GM23338 (cell line): ENCODE measurements at regions not wholly inside any gene's neighbourhood (a gene's known extent, or its start where the extent isn't known, plus 50 kb on each side); places are given as distances from the start of the nearest gene placed in this dataset.

ENCODE experiments used
- ATAC-seq: fragments of 200-7000 bp; cut with Tn5 transposase; 3 replicates; pipeline ENCODE4 v1.9.1; 2020
- DNase-seq: peaks from one replicate; pipeline ENCODE4 v3.0.0-alpha.2; 2015; ENCODE audit warnings: low spot score
- H2AFZ ChIP-seq: fragments of 200-600 bp; sonication (generic); 2 replicates; pipeline ENCODE4 v1.8.0; 2016; ENCODE audit warnings: antibody characterized with exemption, mild to moderate bottlenecking, moderate library complexity
- H3F3A ChIP-seq: fragments of 200-600 bp; sonication (generic); replicated peaks from 2 replicates; pipeline ENCODE4 v1.8.0; 2017; ENCODE audit warnings: antibody characterized with exemption, mixed run types, low read depth
- H3K27ac ChIP-seq: fragments of 200-600 bp; sonication (generic); 2 replicates; pipeline ENCODE4 v1.6.1; 2016; ENCODE audit warnings: low read depth
- H3K27me3 ChIP-seq: fragments of 200-600 bp; sonication (generic); 2 replicates; pipeline ENCODE4 v1.8.0; 2016; ENCODE audit warnings: mild to moderate bottlenecking, mixed run types, moderate library complexity; ENCODE audit not compliant: insufficient read depth
- H3K36me3 ChIP-seq: fragments of 200-600 bp; sonication (generic); 2 replicates; pipeline ENCODE4 v1.8.0; 2016; ENCODE audit warnings: mild to moderate bottlenecking; ENCODE audit not compliant: insufficient read depth
- H3K4me1 ChIP-seq: fragments of 200-600 bp; sonication (generic); 2 replicates; pipeline ENCODE4 v1.8.0; 2016; ENCODE audit warnings: mild to moderate bottlenecking, moderate library complexity; ENCODE audit not compliant: insufficient read depth
- H3K4me2 ChIP-seq: fragments of 200-600 bp; sonication (generic); 2 replicates; pipeline ENCODE4 v1.7.1; 2017; ENCODE audit warnings: mixed run types
- H3K4me3 ChIP-seq: fragments of 200-600 bp; sonication (generic); 2 replicates; pipeline ENCODE4 v1.6.1; 2016; ENCODE audit warnings: mixed run types
- H3K79me2 ChIP-seq: fragments of 200-600 bp; sonication (generic); replicated peaks from 2 replicates; pipeline ENCODE4 v1.8.0; 2017; ENCODE audit warnings: mild to moderate bottlenecking; ENCODE audit not compliant: insufficient read depth
- H3K9me2 ChIP-seq: fragments of 200-600 bp; sonication (generic); 2 replicates; pipeline ENCODE4 v1.8.0; 2017; ENCODE audit not compliant: insufficient read depth
- H4K20me1 ChIP-seq: fragments of 200-600 bp; sonication (generic); replicated peaks from 2 replicates; pipeline ENCODE4 v1.8.0; 2017; ENCODE audit warnings: mild to moderate bottlenecking; ENCODE audit not compliant: insufficient read depth
- H3K27ac Mint-ChIP-seq: 2 replicates; pipeline ENCODE4 v1.8.0; 2020; ENCODE audit warnings: inconsistent platforms, mild to moderate bottlenecking, moderate library complexity, mixed read lengths
- H3K27me3 Mint-ChIP-seq: 3 replicates; pipeline ENCODE4 v1.8.0; 2022; ENCODE audit warnings: low read depth, mild to moderate bottlenecking, moderate library complexity, mixed read lengths, inconsistent platforms; ENCODE audit not compliant: insufficient read depth, poor library complexity
- H3K36me3 Mint-ChIP-seq: 3 replicates; pipeline ENCODE4 v1.8.0; 2021; ENCODE audit warnings: low read depth, mild to moderate bottlenecking, inconsistent platforms, moderate library complexity, mixed read lengths
- H3K4me1 Mint-ChIP-seq: 3 replicates; pipeline ENCODE4 v1.8.0; 2020; ENCODE audit warnings: mild to moderate bottlenecking, inconsistent platforms, mixed read lengths
- H3K4me3 Mint-ChIP-seq: 3 replicates; pipeline ENCODE4 v1.8.0; 2021; ENCODE audit warnings: moderate library complexity, mild to moderate bottlenecking, inconsistent platforms, mixed read lengths
- H3K9me3 Mint-ChIP-seq: 3 replicates; pipeline ENCODE4 v1.8.0; 2020; ENCODE audit warnings: moderate library complexity, mild to moderate bottlenecking, inconsistent platforms, mixed read lengths
- CREB1 ChIP-seq: fragments of 250-450 bp; sonication (Bioruptor Pico); IDR thresholded peaks from 2 replicates; pipeline ENCODE4 v1.5.0; 2020; ENCODE audit warnings: low read depth, mild to moderate bottlenecking, moderate library complexity
- EZH2 ChIP-seq: fragments of 200-600 bp; sonication (generic); IDR thresholded peaks from one replicate; pipeline ENCODE4 v1.8.0; 2017; ENCODE audit warnings: antibody characterized with exemption, mild to moderate bottlenecking, low read depth; ENCODE audit not compliant: unreplicated experiment
- EZH2phosphoT487 ChIP-seq: fragments of 200-600 bp; sonication (generic); IDR thresholded peaks from one replicate; pipeline ENCODE4 v1.8.1; 2018; ENCODE audit warnings: antibody characterized with exemption; ENCODE audit not compliant: unreplicated experiment
- JUNB ChIP-seq: IDR thresholded peaks from one replicate; pipeline ENCODE4 v1.6.1; 2016; ENCODE audit warnings: antibody characterized with exemption; ENCODE audit not compliant: unreplicated experiment
- NANOG ChIP-seq: IDR thresholded peaks from 2 replicates; pipeline ENCODE4 v1.6.1; 2016; ENCODE audit warnings: antibody characterized with exemption, borderline replicate concordance
- POLR2AphosphoS5 ChIP-seq: IDR thresholded peaks from 2 replicates; pipeline ENCODE4 v1.6.1; 2016; ENCODE audit warnings: antibody characterized with exemption, low read depth
- STAT1 ChIP-seq: IDR thresholded peaks from one replicate; pipeline ENCODE4 v1.6.1; 2016; ENCODE audit warnings: antibody characterized with exemption; ENCODE audit not compliant: unreplicated experiment
- ZNF114 ChIP-seq: fragments of 250-450 bp; sonication (Bioruptor Pico); IDR thresholded peaks from 2 replicates; pipeline ENCODE4 v1.5.0; 2020; ENCODE audit warnings: mild to moderate bottlenecking, moderate library complexity
- ZNF331 ChIP-seq: fragments of 250-450 bp; sonication (Bioruptor Pico); IDR thresholded peaks from 2 replicates; pipeline ENCODE4 v1.5.0; 2020; ENCODE audit warnings: low read depth, mild to moderate bottlenecking, moderate library complexity
- TF ChIP-seq, protein P1 (sequence below), 2 experiments: fragments of 200-600 bp in 1 of 2; sonication (generic) in 1 of 2; conservative IDR thresholded peaks; 2 replicates each; pipeline versions ENCODE4 v1.5.1 to v1.6.1; 2016 to 2017; ENCODE audit warnings: antibody characterized with exemption in 2 of 2, low read depth in 2 of 2, mild to moderate bottlenecking in 2 of 2, moderate library complexity in 1 of 2
- TF ChIP-seq, protein P2 (sequence below): fragments of 250-450 bp; sonication (Bioruptor Pico); IDR thresholded peaks from 2 replicates; pipeline ENCODE4 v1.5.0; 2020; ENCODE audit warnings: mild to moderate bottlenecking, moderate library complexity
- TF ChIP-seq, protein P3 (sequence below): IDR thresholded peaks from 2 replicates; pipeline ENCODE4 v1.6.1; 2016; ENCODE audit warnings: antibody characterized with exemption
- TF ChIP-seq, protein P4 (sequence below): IDR thresholded peaks from one replicate; pipeline ENCODE4 v1.6.1; 2018; ENCODE audit warnings: antibody characterized with exemption; ENCODE audit not compliant: unreplicated experiment

DNA sequence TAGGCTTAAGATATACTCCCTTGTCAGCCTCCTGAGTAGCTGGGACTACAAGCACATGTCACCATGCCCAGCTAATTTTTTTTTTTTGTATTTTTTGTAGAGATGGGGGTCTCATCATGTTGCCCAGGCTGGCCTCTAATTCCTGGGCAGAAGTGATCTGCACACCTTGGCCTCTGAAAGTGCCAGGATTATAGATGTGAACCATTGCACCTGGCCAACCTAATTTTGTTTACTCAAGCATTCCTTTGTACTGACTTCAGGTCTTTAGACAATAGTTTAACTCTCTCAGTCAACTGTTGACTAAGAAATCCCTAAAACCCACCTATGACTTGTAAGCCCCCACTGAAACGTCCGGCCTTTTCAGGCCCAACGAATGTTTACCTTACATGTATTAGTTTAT lies 628.3 kb upstream of the CDH8 start:
- peaks cover 13% of the 10 kb centered on the region; the same call in 2 of the 3 replicates for H3K36me3 Mint-ChIP-seq
- Histone ChIP-seq H4K20me1 (no peaks in the 10 kb centered on the region), H3K27me3 (no peaks in the 10 kb centered on the region), H2AFZ (no peak overlapping the region), H3K4me3 (no peak overlapping the region), H3K79me2 (no peaks in the 10 kb centered on the region), H3K9me2 (peaks cover 10% of the 10 kb centered on the region; the same call in 1 of the 2 replicates), H3K4me2 (peak overlapping the region; percentile 16; the same call in 1 of the 2 replicates), H3K36me3 (no peaks in the 10 kb centered on the region), H3F3A (no peaks in the 10 kb centered on the region), H3K4me1 (no peaks in the 10 kb centered on the region; the same call in 1 of the 2 replicates), H3K27ac (no peak overlapping the region)
- peaks cover 25% of the 10 kb centered on the region for H3K4me1 Mint-ChIP-seq
- DNase-seq (peak; percentile 2), ATAC-seq (no peak)
- no peaks in the 10 kb centered on the region for H3K27me3 Mint-ChIP-seq
- H3K4me3 Mint-ChIP-seq = no peak overlapping the region
- H3K9me3 Mint-ChIP-seq = peaks cover 11% of the 10 kb centered on the region; the same call in 2 of the 3 replicates
- no peak overlapping the region for H3K27ac Mint-ChIP-seq
- TF ChIP-seq, protein P1, sequence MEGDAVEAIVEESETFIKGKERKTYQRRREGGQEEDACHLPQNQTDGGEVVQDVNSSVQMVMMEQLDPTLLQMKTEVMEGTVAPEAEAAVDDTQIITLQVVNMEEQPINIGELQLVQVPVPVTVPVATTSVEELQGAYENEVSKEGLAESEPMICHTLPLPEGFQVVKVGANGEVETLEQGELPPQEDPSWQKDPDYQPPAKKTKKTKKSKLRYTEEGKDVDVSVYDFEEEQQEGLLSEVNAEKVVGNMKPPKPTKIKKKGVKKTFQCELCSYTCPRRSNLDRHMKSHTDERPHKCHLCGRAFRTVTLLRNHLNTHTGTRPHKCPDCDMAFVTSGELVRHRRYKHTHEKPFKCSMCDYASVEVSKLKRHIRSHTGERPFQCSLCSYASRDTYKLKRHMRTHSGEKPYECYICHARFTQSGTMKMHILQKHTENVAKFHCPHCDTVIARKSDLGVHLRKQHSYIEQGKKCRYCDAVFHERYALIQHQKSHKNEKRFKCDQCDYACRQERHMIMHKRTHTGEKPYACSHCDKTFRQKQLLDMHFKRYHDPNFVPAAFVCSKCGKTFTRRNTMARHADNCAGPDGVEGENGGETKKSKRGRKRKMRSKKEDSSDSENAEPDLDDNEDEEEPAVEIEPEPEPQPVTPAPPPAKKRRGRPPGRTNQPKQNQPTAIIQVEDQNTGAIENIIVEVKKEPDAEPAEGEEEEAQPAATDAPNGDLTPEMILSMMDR (conservative IDR thresholded peaks at IDR 0.05; ENCODE audit: low read depth in 2 of 2) = no peak
- no peak for TF ChIP-seq STAT1
- TF ChIP-seq, protein P2, sequence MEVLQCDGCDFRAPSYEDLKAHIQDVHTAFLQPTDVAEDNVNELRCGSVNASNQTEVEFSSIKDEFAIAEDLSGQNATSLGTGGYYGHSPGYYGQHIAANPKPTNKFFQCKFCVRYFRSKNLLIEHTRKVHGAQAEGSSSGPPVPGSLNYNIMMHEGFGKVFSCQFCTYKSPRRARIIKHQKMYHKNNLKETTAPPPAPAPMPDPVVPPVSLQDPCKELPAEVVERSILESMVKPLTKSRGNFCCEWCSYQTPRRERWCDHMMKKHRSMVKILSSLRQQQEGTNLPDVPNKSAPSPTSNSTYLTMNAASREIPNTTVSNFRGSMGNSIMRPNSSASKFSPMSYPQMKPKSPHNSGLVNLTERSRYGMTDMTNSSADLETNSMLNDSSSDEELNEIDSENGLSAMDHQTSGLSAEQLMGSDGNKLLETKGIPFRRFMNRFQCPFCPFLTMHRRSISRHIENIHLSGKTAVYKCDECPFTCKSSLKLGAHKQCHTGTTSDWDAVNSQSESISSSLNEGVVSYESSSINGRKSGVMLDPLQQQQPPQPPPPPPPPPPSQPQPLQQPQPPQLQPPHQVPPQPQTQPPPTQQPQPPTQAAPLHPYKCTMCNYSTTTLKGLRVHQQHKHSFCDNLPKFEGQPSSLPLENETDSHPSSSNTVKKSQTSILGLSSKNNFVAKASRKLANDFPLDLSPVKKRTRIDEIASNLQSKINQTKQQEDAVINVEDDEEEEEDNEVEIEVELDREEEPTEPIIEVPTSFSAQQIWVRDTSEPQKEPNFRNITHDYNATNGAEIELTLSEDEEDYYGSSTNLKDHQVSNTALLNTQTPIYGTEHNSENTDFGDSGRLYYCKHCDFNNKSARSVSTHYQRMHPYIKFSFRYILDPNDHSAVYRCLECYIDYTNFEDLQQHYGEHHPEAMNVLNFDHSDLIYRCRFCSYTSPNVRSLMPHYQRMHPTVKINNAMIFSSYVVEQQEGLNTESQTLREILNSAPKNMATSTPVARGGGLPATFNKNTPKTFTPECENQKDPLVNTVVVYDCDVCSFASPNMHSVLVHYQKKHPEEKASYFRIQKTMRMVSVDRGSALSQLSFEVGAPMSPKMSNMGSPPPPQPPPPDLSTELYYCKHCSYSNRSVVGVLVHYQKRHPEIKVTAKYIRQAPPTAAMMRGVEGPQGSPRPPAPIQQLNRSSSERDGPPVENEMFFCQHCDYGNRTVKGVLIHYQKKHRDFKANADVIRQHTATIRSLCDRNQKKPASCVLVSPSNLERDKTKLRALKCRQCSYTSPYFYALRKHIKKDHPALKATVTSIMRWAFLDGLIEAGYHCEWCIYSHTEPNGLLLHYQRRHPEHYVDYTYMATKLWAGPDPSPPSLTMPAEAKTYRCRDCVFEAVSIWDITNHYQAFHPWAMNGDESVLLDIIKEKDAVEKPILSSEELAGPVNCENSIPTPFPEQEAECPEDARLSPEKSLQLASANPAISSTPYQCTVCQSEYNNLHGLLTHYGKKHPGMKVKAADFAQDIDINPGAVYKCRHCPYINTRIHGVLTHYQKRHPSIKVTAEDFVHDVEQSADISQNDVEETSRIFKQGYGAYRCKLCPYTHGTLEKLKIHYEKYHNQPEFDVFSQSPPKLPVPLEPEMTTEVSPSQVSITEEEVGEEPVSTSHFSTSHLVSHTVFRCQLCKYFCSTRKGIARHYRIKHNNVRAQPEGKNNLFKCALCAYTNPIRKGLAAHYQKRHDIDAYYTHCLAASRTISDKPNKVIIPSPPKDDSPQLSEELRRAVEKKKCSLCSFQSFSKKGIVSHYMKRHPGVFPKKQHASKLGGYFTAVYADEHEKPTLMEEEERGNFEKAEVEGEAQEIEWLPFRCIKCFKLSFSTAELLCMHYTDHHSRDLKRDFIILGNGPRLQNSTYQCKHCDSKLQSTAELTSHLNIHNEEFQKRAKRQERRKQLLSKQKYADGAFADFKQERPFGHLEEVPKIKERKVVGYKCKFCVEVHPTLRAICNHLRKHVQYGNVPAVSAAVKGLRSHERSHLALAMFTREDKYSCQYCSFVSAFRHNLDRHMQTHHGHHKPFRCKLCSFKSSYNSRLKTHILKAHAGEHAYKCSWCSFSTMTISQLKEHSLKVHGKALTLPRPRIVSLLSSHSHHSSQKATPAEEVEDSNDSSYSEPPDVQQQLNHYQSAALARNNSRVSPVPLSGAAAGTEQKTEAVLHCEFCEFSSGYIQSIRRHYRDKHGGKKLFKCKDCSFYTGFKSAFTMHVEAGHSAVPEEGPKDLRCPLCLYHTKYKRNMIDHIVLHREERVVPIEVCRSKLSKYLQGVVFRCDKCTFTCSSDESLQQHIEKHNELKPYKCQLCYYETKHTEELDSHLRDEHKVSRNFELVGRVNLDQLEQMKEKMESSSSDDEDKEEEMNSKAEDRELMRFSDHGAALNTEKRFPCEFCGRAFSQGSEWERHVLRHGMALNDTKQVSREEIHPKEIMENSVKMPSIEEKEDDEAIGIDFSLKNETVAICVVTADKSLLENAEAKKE (CRISPR knock-in tag) = no peak
- TF ChIP-seq, protein P3, sequence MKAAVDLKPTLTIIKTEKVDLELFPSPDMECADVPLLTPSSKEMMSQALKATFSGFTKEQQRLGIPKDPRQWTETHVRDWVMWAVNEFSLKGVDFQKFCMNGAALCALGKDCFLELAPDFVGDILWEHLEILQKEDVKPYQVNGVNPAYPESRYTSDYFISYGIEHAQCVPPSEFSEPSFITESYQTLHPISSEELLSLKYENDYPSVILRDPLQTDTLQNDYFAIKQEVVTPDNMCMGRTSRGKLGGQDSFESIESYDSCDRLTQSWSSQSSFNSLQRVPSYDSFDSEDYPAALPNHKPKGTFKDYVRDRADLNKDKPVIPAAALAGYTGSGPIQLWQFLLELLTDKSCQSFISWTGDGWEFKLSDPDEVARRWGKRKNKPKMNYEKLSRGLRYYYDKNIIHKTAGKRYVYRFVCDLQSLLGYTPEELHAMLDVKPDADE = no peak
- TF ChIP-seq EZH2phosphoT487 = no peak
- TF ChIP-seq, protein P4, sequence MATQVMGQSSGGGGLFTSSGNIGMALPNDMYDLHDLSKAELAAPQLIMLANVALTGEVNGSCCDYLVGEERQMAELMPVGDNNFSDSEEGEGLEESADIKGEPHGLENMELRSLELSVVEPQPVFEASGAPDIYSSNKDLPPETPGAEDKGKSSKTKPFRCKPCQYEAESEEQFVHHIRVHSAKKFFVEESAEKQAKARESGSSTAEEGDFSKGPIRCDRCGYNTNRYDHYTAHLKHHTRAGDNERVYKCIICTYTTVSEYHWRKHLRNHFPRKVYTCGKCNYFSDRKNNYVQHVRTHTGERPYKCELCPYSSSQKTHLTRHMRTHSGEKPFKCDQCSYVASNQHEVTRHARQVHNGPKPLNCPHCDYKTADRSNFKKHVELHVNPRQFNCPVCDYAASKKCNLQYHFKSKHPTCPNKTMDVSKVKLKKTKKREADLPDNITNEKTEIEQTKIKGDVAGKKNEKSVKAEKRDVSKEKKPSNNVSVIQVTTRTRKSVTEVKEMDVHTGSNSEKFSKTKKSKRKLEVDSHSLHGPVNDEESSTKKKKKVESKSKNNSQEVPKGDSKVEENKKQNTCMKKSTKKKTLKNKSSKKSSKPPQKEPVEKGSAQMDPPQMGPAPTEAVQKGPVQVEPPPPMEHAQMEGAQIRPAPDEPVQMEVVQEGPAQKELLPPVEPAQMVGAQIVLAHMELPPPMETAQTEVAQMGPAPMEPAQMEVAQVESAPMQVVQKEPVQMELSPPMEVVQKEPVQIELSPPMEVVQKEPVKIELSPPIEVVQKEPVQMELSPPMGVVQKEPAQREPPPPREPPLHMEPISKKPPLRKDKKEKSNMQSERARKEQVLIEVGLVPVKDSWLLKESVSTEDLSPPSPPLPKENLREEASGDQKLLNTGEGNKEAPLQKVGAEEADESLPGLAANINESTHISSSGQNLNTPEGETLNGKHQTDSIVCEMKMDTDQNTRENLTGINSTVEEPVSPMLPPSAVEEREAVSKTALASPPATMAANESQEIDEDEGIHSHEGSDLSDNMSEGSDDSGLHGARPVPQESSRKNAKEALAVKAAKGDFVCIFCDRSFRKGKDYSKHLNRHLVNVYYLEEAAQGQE = no peak
- TF ChIP-seq JUNB = no peak
- no peak for TF ChIP-seq ZNF331
- no peak for TF ChIP-seq CREB1 (CRISPR knock-in tag)
- no peak for TF ChIP-seq NANOG
- no peak for TF ChIP-seq EZH2
- no peak for TF ChIP-seq ZNF114 (CRISPR knock-in tag)
- no peak for TF ChIP-seq POLR2AphosphoS5
